Mesenchymal stem cell (in vitro differentiated cells and primary cell): ENCODE measurements at regions not wholly inside any gene's neighbourhood (a gene's known extent, or its start where the extent isn't known, plus 50 kb on each side); places are given as distances from the start of the nearest gene placed in this dataset.
"Not testable (repeated sequence)": the region's sequence is repeated elsewhere in the genome, so short reads cannot be mapped to it uniquely, and the experiment has no call there.

Experiments
- DNase-seq: peaks from one replicate; pipeline ENCODE4 v3.0.0-alpha.2; 2013
- H2AFZ ChIP-seq: one replicate; pipeline ENCODE4 v1.6.1; 2013; ENCODE audit warnings: low read depth, mild to moderate bottlenecking, control low read depth, inconsistent platforms, low read length, moderate library complexity
- H2AK5ac ChIP-seq: 2 replicates; pipeline ENCODE4 v1.6.1; 2013; ENCODE audit warnings: low read length, moderate library complexity, mild to moderate bottlenecking, inconsistent platforms; ENCODE audit not compliant: severe bottlenecking
- H2BK120ac ChIP-seq: one replicate; pipeline ENCODE4 v1.6.1; 2013; ENCODE audit warnings: low read depth, mild to moderate bottlenecking, inconsistent platforms, low read length, moderate library complexity
- H2BK12ac ChIP-seq, 2 experiments: one replicate each; pipeline ENCODE4 v1.6.1; 2013; ENCODE audit warnings: inconsistent platforms in 2 of 2, low read length in 2 of 2, mild to moderate bottlenecking in 2 of 2, moderate library complexity in 2 of 2, control low read depth in 1 of 2
- H2BK15ac ChIP-seq: one replicate; pipeline ENCODE4 v1.6.1; 2013; ENCODE audit warnings: mild to moderate bottlenecking, low read depth, inconsistent platforms; ENCODE audit not compliant: poor library complexity, severe bottlenecking
- H2BK5ac ChIP-seq: 2 replicates; pipeline ENCODE4 v1.6.1; 2013; ENCODE audit warnings: low read depth, mild to moderate bottlenecking, low read length, control low read depth, inconsistent platforms; ENCODE audit not compliant: poor library complexity, severe bottlenecking
- H3K14ac ChIP-seq, 2 experiments: one replicate each; pipeline ENCODE4 v1.6.1; 2013; ENCODE audit warnings: inconsistent platforms in 2 of 2, low read length in 2 of 2, control low read depth in 1 of 2, mild to moderate bottlenecking in 1 of 2, moderate library complexity in 1 of 2
- H3K18ac ChIP-seq, 2 experiments: one replicate each; pipeline ENCODE4 v1.6.1; 2013; ENCODE audit warnings: inconsistent platforms in 2 of 2, low read length in 2 of 2, control low read depth in 1 of 2, low read depth in 1 of 2, mild to moderate bottlenecking in 1 of 2
- H3K23ac ChIP-seq, 2 experiments: one replicate each; pipeline ENCODE4 v1.6.1; 2013; ENCODE audit warnings: inconsistent platforms in 2 of 2, low read length in 2 of 2, mild to moderate bottlenecking in 2 of 2, moderate library complexity in 2 of 2, control low read depth in 1 of 2
- H3K27ac ChIP-seq: 2 replicates; pipeline ENCODE4 v1.5.1; 2013; ENCODE audit warnings: mild to moderate bottlenecking, moderate library complexity, low read length, control low read depth, inconsistent platforms; ENCODE audit not compliant: poor library complexity, severe bottlenecking
- H3K27me3 ChIP-seq, 2 experiments: 2 replicates each; pipeline versions ENCODE4 v1.6.1 to v1.7.0; 2013; ENCODE audit warnings: low read length in 2 of 2, mild to moderate bottlenecking in 2 of 2, moderate library complexity in 2 of 2, control low read depth in 1 of 2, inconsistent platforms in 1 of 2; ENCODE audit not compliant: control insufficient read depth in 1 of 2, insufficient read depth in 1 of 2
- H3K36me3 ChIP-seq, 2 experiments: 2 replicates each; pipeline versions ENCODE4 v1.6.1 to v1.7.0; 2013; ENCODE audit warnings: low read length in 2 of 2, control low read depth in 1 of 2, inconsistent platforms in 1 of 2, low read depth in 1 of 2, mild to moderate bottlenecking in 1 of 2; ENCODE audit not compliant: insufficient read depth in 2 of 2, control insufficient read depth in 1 of 2
- H3K4ac ChIP-seq, 2 experiments: one replicate each; pipeline ENCODE4 v1.6.1; 2013; ENCODE audit warnings: inconsistent platforms in 2 of 2, low read length in 2 of 2, mild to moderate bottlenecking in 2 of 2, moderate library complexity in 2 of 2, control low read depth in 1 of 2, low read depth in 1 of 2
- H3K4me1 ChIP-seq: 2 replicates; pipeline ENCODE4 v1.6.1; 2013; ENCODE audit warnings: low read depth, low read length, control low read depth; ENCODE audit not compliant: control insufficient read depth, insufficient read depth
- H3K4me2 ChIP-seq: 2 replicates; pipeline ENCODE4 v1.6.1; 2013; ENCODE audit warnings: low read length, mild to moderate bottlenecking, inconsistent platforms; ENCODE audit not compliant: poor library complexity, severe bottlenecking
- H3K4me3 ChIP-seq, 2 experiments: 2 replicates each; pipeline versions ENCODE4 v1.5.1 to v1.7.0; 2013; ENCODE audit warnings: low read length in 2 of 2, mild to moderate bottlenecking in 2 of 2, control low read depth in 1 of 2, low read depth in 1 of 2; ENCODE audit not compliant: insufficient read depth in 1 of 2
- H3K79me1 ChIP-seq: replicated peaks from 2 replicates; pipeline ENCODE4 v1.6.1; 2013; ENCODE audit warnings: mild to moderate bottlenecking, control low read depth, low read length, inconsistent platforms; ENCODE audit not compliant: poor library complexity, severe bottlenecking
- H3K9ac ChIP-seq: 2 replicates; pipeline ENCODE4 v1.7.0; 2013; ENCODE audit warnings: mild to moderate bottlenecking, low read length, moderate library complexity
- H3K9me3 ChIP-seq: 2 replicates; pipeline ENCODE4 v1.7.0; 2013; ENCODE audit warnings: mild to moderate bottlenecking, low read length; ENCODE audit not compliant: control insufficient read depth
- H4K8ac ChIP-seq: one replicate; pipeline ENCODE4 v1.6.1; 2013; ENCODE audit warnings: inconsistent platforms, mild to moderate bottlenecking, low read length, moderate library complexity
- H4K91ac ChIP-seq: one replicate; pipeline ENCODE4 v1.6.1; 2013; ENCODE audit warnings: mild to moderate bottlenecking, low read length, inconsistent platforms
- WGBS: methylation state at CpG from one replicate; pipeline ENCODE4 v1.1.7; 2013; ENCODE audit warnings: mixed read lengths; 5-methylcytosine and 5-hydroxymethylcytosine counted together

DNA sequence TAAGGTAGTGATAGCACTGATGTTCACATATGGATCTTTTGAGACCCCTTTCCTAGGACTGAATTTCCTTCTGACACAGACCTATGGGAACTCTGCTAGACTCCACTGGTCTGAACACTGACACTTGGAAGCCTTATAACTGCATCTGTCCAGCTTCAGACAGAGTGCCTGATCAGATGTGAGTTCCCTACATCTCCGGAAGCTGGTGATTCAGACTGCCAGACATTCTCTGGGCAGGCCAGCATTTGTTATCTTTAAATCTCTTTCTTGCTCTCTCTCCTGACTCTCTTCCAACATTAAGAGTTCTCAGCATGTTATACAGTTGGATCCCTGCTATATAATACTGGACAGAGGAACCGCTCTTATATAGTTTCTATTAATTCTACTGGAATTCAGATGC lies 408.5 kb downstream of the ZEB2 start:
- no peak overlapping the region for H3K23ac ChIP-seq
- H4K91ac ChIP-seq, result no peak overlapping the region
- no peak overlapping the region for H3K4me3 ChIP-seq
- no peak overlapping the region for H2AFZ ChIP-seq
- H3K14ac ChIP-seq, result no peak overlapping the region
- no peaks in the 10 kb centered on the region for H3K79me1 ChIP-seq
- no peak overlapping the region for H2BK5ac ChIP-seq
- no peak overlapping the region for H3K27ac ChIP-seq
- H2AK5ac ChIP-seq, result no peak overlapping the region
- 6% methylated on average over 1 of the region's 2 CpGs for WGBS
- H3K18ac ChIP-seq, result peak overlapping the region in 1 of 2 experiments; percentile 76
- peak overlapping the region in 1 of 2 experiments; percentile 47 for H2BK12ac ChIP-seq
- no peak overlapping the region for H3K9ac ChIP-seq
- H3K36me3 ChIP-seq, result no peaks in the 10 kb centered on the region
- H4K8ac ChIP-seq, result no peak overlapping the region
- no peak overlapping the region for H2BK15ac ChIP-seq
- H3K4me1 ChIP-seq, result no peaks in the 10 kb centered on the region
- no peaks in the 10 kb centered on the region for H3K27me3 ChIP-seq
- H3K9me3 ChIP-seq, result no peaks in the 10 kb centered on the region
- peak; percentile 81 for DNase-seq
- H3K4ac ChIP-seq, result no peak overlapping the region
- H2BK120ac ChIP-seq, result no peak overlapping the region
- H3K4me2 ChIP-seq, result no peak overlapping the region

GRCh38 chr2:144106104-144106503 lies 413.8 kb downstream of the ZEB2 start:
- H4K91ac ChIP-seq, H2AK5ac ChIP-seq, H3K36me3 ChIP-seq, H4K8ac ChIP-seq, H3K4me2 ChIP-seq, H3K14ac ChIP-seq, DNase-seq, H2BK12ac ChIP-seq, H3K27me3 ChIP-seq, H3K4ac ChIP-seq, H2AFZ ChIP-seq, H3K4me1 ChIP-seq, H3K18ac ChIP-seq, H2BK5ac ChIP-seq, H3K23ac ChIP-seq, H2BK120ac ChIP-seq, H2BK15ac ChIP-seq, H3K79me1 ChIP-seq, H3K4me3 ChIP-seq, H3K9ac ChIP-seq, H3K27ac ChIP-seq, H3K9me3 ChIP-seq: not testable (repeated sequence)
- 100% methylated on average over 3 of the region's 3 CpGs for WGBS

DNA sequence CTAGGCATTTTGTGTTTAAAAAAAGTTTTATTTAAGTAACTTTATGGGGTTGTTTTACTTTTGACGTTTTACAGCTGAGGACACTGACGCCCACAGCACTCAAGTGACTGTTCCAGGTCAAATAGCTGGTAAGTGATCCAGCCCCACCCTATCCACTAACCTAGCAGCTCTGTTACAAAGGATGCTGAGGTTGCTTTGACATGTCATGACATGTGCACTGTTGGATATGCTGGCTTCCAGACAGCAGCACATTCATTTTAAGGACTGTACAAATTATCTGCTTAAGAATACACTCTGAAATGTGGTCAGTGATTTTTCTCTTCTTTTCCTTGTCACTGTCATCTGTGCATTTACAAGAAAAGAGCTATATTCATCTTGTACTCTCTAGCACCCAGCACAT lies 417.5 kb downstream of the ZEB2 start:
- Histone ChIP-seq H3K79me1 (peaks cover 2% of the 10 kb centered on the region), H3K27me3 (no peaks in the 10 kb centered on the region), H2BK15ac (no peak overlapping the region), H3K4me2 (no peak overlapping the region), H3K9ac (no peak overlapping the region), H2AFZ (no peak overlapping the region), H2AK5ac (no peak overlapping the region), H3K4me3 (no peak overlapping the region), H2BK5ac (no peak overlapping the region), H3K4me1 (peaks cover 1% of the 10 kb centered on the region), H2BK120ac (no peak overlapping the region), H3K27ac (no peak overlapping the region), H4K91ac (peak overlapping the region; percentile 39), H3K9me3 (peaks cover 4% of the 10 kb centered on the region), H3K14ac (no peak overlapping the region), H3K18ac (no peak overlapping the region), H3K4ac (no peak overlapping the region), H2BK12ac (no peak overlapping the region), H4K8ac (no peak overlapping the region), H3K36me3 (no peaks in the 10 kb centered on the region), H3K23ac (no peak overlapping the region)
- 63% methylated on average over 2 of the region's 2 CpGs for WGBS
- DNase-seq, result no peak

- no peak overlapping the region for H3K18ac ChIP-seq
- peak overlapping the region in 1 of 2 experiments; percentile 47 for H2BK12ac ChIP-seq
- H3K4me2 ChIP-seq, result no peak overlapping the region
- H3K4me1 ChIP-seq, result peaks cover 1% of the 10 kb centered on the region
- no peak overlapping the region for H3K23ac ChIP-seq
- H3K14ac ChIP-seq, result no peak overlapping the region
- DNase-seq, result peak; percentile 89
- H4K91ac ChIP-seq, result no peak overlapping the region
- no peak overlapping the region for H4K8ac ChIP-seq
- no peak overlapping the region for H2BK120ac ChIP-seq
- H2BK5ac ChIP-seq, result no peak overlapping the region
- no peak overlapping the region for H3K4ac ChIP-seq
- H3K27me3 ChIP-seq, result no peaks in the 10 kb centered on the region
- 3% methylated on average over 4 of the region's 6 CpGs for whole genome bisulfite sequencing
- peaks cover 2% of the 10 kb centered on the region for H3K9me3 ChIP-seq
- H3K9ac ChIP-seq, result no peak overlapping the region
- peak overlapping the region; percentile 73 for H3K27ac ChIP-seq
- H3K36me3 ChIP-seq, result no peaks in the 10 kb centered on the region
- H2AK5ac ChIP-seq, result no peak overlapping the region
- H2AFZ ChIP-seq, result no peak overlapping the region
- H2BK15ac ChIP-seq, result no peak overlapping the region
- peaks cover 2% of the 10 kb centered on the region for H3K79me1 ChIP-seq
- no peak overlapping the region for H3K4me3 ChIP-seq
Observed at GRCh38 chr2:144099780-144100377, 420.0 kb downstream of the ZEB2 start.
